T-helper 2 cell (primary cell): ENCODE measurements at regions not wholly inside any gene's neighbourhood (a gene's known extent, or its start where the extent isn't known, plus 50 kb on each side); places are given as distances from the start of the nearest gene placed in this dataset.
"Not testable (repeated sequence)": the region's sequence is repeated elsewhere in the genome, so short reads cannot be mapped to it uniquely, and the experiment has no call there.

Source experiments
- DNase-seq, 5 experiments: peaks; one replicate each; pipeline versions ENCODE4 v3.0.0 to v3.0.0-alpha.2; 2012 to 2022

- DNase-seq, result no peak
Observed at GRCh38 chr5:60487885-60488442, 212.0 kb downstream of the DEPDC1B start.

GRCh38 chr5:60487476-60487875 lies 212.5 kb downstream of the DEPDC1B start:
- DNase-seq, result no peak

GRCh38 chr5:60485361-60485760 lies 214.6 kb downstream of the DEPDC1B start:
- DNase-seq, result no peak

- no peak for DNase-seq
Observed at GRCh38 chr5:60483050-60483449, 216.9 kb downstream of the DEPDC1B start.

GRCh38 chr5:60482301-60482700 lies 217.7 kb downstream of the DEPDC1B start:
- no peak for DNase-seq

- no peak for DNase-seq
Observed at GRCh38 chr5:60479542-60479941, 220.4 kb downstream of the DEPDC1B start.

GRCh38 chr5:60477849-60478248 lies 222.1 kb downstream of the DEPDC1B start:
- DNase-seq, result no peak

GRCh38 chr5:60473654-60474053 lies 226.3 kb downstream of the DEPDC1B start:
- DNase-seq, result no peak

- DNase-seq, result not testable (repeated sequence)
Observed at GRCh38 chr5:60473027-60473426, 226.9 kb downstream of the DEPDC1B start.

- DNase-seq, result no peak
Observed at GRCh38 chr5:60470881-60471280, 229.1 kb downstream of the DEPDC1B start.

- DNase-seq, result no peak
Observed at GRCh38 chr5:60469286-60469685, 230.7 kb downstream of the DEPDC1B start.

GRCh38 chr5:60463179-60463868 lies 236.6 kb downstream of the DEPDC1B start:
- DNase-seq, result no peak

- no peak for DNase-seq
Observed at GRCh38 chr5:60458666-60459065, 241.3 kb downstream of the DEPDC1B start.

GRCh38 chr5:60457233-60457632 lies 242.7 kb downstream of the DEPDC1B start:
- DNase-seq, result no peak

GRCh38 chr5:60455589-60455988 lies 244.4 kb downstream of the DEPDC1B start:
- DNase-seq, result no peak

GRCh38 chr5:60454277-60454676 lies 245.7 kb downstream of the DEPDC1B start:
- not testable (repeated sequence) for DNase-seq

GRCh38 chr5:60453186-60453976 lies 246.6 kb downstream of the DEPDC1B start:
- DNase-seq, result no peak

GRCh38 chr5:60448600-60448999 lies 251.4 kb downstream of the DEPDC1B start:
- no peak for DNase-seq

- DNase-seq, result no peak
Observed at GRCh38 chr5:60447488-60447920, 252.5 kb downstream of the DEPDC1B start.

GRCh38 chr5:60446917-60447316 lies 253.0 kb downstream of the DEPDC1B start:
- DNase-seq, result no peak

- no peak for DNase-seq
Observed at GRCh38 chr5:60445921-60446320, 254.0 kb downstream of the DEPDC1B start.

GRCh38 chr5:60445427-60445826 lies 254.5 kb downstream of the DEPDC1B start:
- DNase-seq, result no peak

GRCh38 chr5:60444661-60445360 lies 255.2 kb downstream of the DEPDC1B start:
- DNase-seq, result no peak
